ENCODE measurements at regions not wholly inside any gene's neighbourhood (a gene's known extent, or its start where the extent isn't known, plus 50 kb on each side); places are given as distances from the start of the nearest gene placed in this dataset.

DNA sequence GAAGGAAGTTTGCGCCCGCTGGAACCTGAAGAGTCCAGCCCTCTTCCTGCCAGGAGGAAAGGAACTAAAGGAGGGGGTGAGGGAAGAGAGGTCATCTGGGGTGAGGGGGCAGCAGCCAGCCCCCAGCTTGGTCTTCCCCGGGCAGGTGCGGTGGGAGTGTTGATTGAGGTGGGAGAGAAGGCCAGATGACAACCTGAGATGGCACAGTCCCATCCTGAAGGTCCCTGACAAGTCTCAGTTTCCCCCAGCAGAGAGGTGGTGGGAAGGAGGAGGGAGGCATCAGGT lies 240.9 kb downstream of the HAUS1 start:
- H4K5ac ChIP-seq (ENCODE audit: insufficient read length, low read depth, low read length), result no peak overlapping the region
- H3K23me2 ChIP-seq (ENCODE audit: low read depth, low read length), result no peaks in the 10 kb centered on the region; the same call in 1 of the 2 replicates
- H4K91ac ChIP-seq (replicated peaks; ENCODE audit: insufficient read length, low read length), result no peak overlapping the region
- peaks cover 5 to 20% (median 13%) of the 10 kb centered on the region in 4 experiments for H3K4me1 ChIP-seq (replicated peaks in 1 of 4; ENCODE audit: control insufficient read depth in 3 of 4, insufficient read depth in 4 of 4, low read length in 3 of 4)
- DNase-seq (ENCODE audit: low read depth in 1 of 2, low spot score in 2 of 2), result no peak
- no peak overlapping the region for H3K9ac ChIP-seq (replicated peaks in 1 of 4; ENCODE audit: extremely low read depth in 1 of 4, low read depth in 3 of 4, low read length in 3 of 4)
- no peak overlapping the region for H2BK120ac ChIP-seq (replicated peaks; ENCODE audit: low read depth, low read length)
- H2BK15ac ChIP-seq (ENCODE audit: low read length), result peak overlapping the region; percentile 90; the same call in 1 of the 2 replicates
- TF ChIP-seq, protein P1, sequence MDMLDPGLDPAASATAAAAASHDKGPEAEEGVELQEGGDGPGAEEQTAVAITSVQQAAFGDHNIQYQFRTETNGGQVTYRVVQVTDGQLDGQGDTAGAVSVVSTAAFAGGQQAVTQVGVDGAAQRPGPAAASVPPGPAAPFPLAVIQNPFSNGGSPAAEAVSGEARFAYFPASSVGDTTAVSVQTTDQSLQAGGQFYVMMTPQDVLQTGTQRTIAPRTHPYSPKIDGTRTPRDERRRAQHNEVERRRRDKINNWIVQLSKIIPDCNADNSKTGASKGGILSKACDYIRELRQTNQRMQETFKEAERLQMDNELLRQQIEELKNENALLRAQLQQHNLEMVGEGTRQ (IDR thresholded peaks at IDR 0.05; ENCODE audit: low read length), result no peak
- TF ChIP-seq POU5F1 (IDR thresholded peaks at IDR 0.05; ENCODE audit: low read depth, low read length) (no peak), CHD1 (IDR thresholded peaks at IDR 0.05; ENCODE audit: low read depth, low read length) (no peak), SIX5 (IDR thresholded peaks at IDR 0.05; ENCODE audit: low read depth, low read length) (no peak), SP4 (IDR thresholded peaks at IDR 0.05; ENCODE audit: low read length) (no peak)
- no peaks in the 10 kb centered on the region for H3K27me3 ChIP-seq (replicated peaks in 1 of 4; ENCODE audit: control insufficient read depth in 3 of 4, extremely low read depth in 1 of 4, insufficient read depth in 3 of 4, low read length in 3 of 4)
- H3K23ac ChIP-seq (ENCODE audit: insufficient read length), result no peak overlapping the region
- no peak overlapping the region for H2AK5ac ChIP-seq (ENCODE audit: low read depth, low read length)
- no peak for FAIRE-seq
- ChIA-PET CTCF (ENCODE audit: partially characterized antibody) (interaction anchor here (1.5 to 19.4 kb wide), 5 partner anchors 15 to 114 kb away, joined by 4 to 196 read pairs (median 22); no protein-coding TSS in a partner anchor), POLR2A (ENCODE audit: partially characterized antibody) (interaction anchor here (2.0 kb wide), 1 partner anchor 10 kb away, joined by 11 read pairs; no protein-coding TSS in a partner anchor)
- H3K4me3 ChIP-seq (ENCODE audit: extremely low read depth in 1 of 4, insufficient read depth in 2 of 4, low read depth in 3 of 4, low read length in 4 of 4), result no peak overlapping the region
- peak overlapping the region; percentile 41; the same call in 1 of the 2 replicates for H3K18ac ChIP-seq (ENCODE audit: extremely low read depth, low read length)
- no peaks in the 10 kb centered on the region for H3K9me3 ChIP-seq (ENCODE audit: insufficient read depth in 2 of 2, low read depth in 1 of 2, low read length in 1 of 2)
- H3K14ac ChIP-seq (ENCODE audit: insufficient read length), result no peak overlapping the region
- H2AFZ ChIP-seq (ENCODE audit: low read length), result no peak overlapping the region
- peak overlapping the region; percentile 92; the same call in 1 of the 2 replicates for H2BK12ac ChIP-seq (ENCODE audit: low read depth, low read length)
- H3K4ac ChIP-seq (replicated peaks; ENCODE audit: insufficient read length, low read depth, low read length), result no peak overlapping the region
- H4K8ac ChIP-seq (ENCODE audit: extremely low read depth, insufficient read depth, low read length), result no peak overlapping the region
- H3K56ac ChIP-seq (replicated peaks; ENCODE audit: insufficient read length, low read depth, low read length), result no peak overlapping the region
- no peak overlapping the region for H2BK20ac ChIP-seq (ENCODE audit: low read length)
- no peaks in the 10 kb centered on the region; a peak in 1 of 8 replicates for H3K36me3 ChIP-seq (ENCODE audit: control insufficient read depth in 2 of 4, insufficient read depth in 4 of 4, low read length in 3 of 4)
- H3K27ac ChIP-seq (ENCODE audit: low read depth, low read length), result no peak overlapping the region
- H4K20me1 ChIP-seq (replicated peaks in 1 of 2; ENCODE audit: control insufficient read depth in 1 of 2, insufficient read depth in 2 of 2, low read length in 2 of 2), result peaks cover 2 to 5% of the 10 kb centered on the region in 2 experiments
- H3K79me1 ChIP-seq (ENCODE audit: low read depth, low read length), result peaks cover 4% of the 10 kb centered on the region
- H2BK5ac ChIP-seq (ENCODE audit: low read depth, low read length), result 0 out of 2 replicates have a peak overlapping the region, but pooled peaks have one; percentile 93
- no peak overlapping the region for H3K4me2 ChIP-seq (ENCODE audit: insufficient read depth in 1 of 2, low read depth in 2 of 2, low read length in 2 of 2)
- peaks cover 0 to 11% of the 10 kb centered on the region in 2 experiments; a peak in 2 of 4 replicates for H3K79me2 ChIP-seq (ENCODE audit: control insufficient read depth in 1 of 2, insufficient read depth in 2 of 2, low read length in 2 of 2)
- 93% methylated on average over 4 of the region's 4 CpGs; no CpG with 5 or more reads in 1 of the 2 experiments for WGBS, 2 experiments (ENCODE audit: extremely low coverage in 1 of 2, insufficient coverage in 1 of 2, insufficient read length in 1 of 2, insufficient replicate concordance in 2 of 2, low coverage in 1 of 2, low lambda C conversion rate in 2 of 2, missing lambda C conversion rate in 1 of 2)

Data from H1 (cell line).